NCI-H1436 (cell line): ENCODE measurements at regions not wholly inside any gene's neighbourhood (a gene's known extent, or its start where the extent isn't known, plus 50 kb on each side); places are given as distances from the start of the nearest gene placed in this dataset.

Experiments used
- DNase-seq: peaks from one replicate; lab custom pipeline; 2025; lab: John Stamatoyannopoulos, UW

GRCh38 chr20:48571949-48572847 lies 255.6 kb downstream of the PREX1 start:
- no peak for DNase-seq

GRCh38 chr20:48569679-48570078 lies 258.1 kb downstream of the PREX1 start:
- DNase-seq: no peak

- DNase-seq: no peak
These were observed 259.3 kb downstream of the PREX1 start for GRCh38 chr20:48568520-48568919.

GRCh38 chr20:48567145-48567544 lies 260.7 kb downstream of the PREX1 start:
- DNase-seq: no peak

GRCh38 chr20:48564982-48565539 lies 262.7 kb downstream of the PREX1 start:
- DNase-seq: no peak

GRCh38 chr20:48563191-48563870 lies 264.5 kb downstream of the PREX1 start:
- no peak for DNase-seq

- DNase-seq: no peak
These were observed 265.1 kb downstream of the PREX1 start for GRCh38 chr20:48562586-48563116.

GRCh38 chr20:48558906-48559305 lies 268.9 kb downstream of the PREX1 start:
- no peak for DNase-seq

- DNase-seq: no peak
These were observed 270.4 kb downstream of the PREX1 start for GRCh38 chr20:48557380-48557779.

- no peak for DNase-seq
These were observed 270.8 kb downstream of the PREX1 start for GRCh38 chr20:48556956-48557355.

GRCh38 chr20:48552550-48552949 lies 275.2 kb downstream of the PREX1 start:
- no peak for DNase-seq

GRCh38 chr20:48550814-48551213 lies 277.0 kb downstream of the PREX1 start:
- no peak for DNase-seq

- no peak for DNase-seq
These were observed 280.1 kb downstream of the PREX1 start for GRCh38 chr20:48547664-48548063.

GRCh38 chr20:48544402-48545339 lies 283.1 kb downstream of the PREX1 start:
- DNase-seq: no peak

GRCh38 chr20:48541581-48542071 lies 286.2 kb downstream of the PREX1 start:
- DNase-seq: no peak

GRCh38 chr20:48538856-48539255 lies 288.9 kb downstream of the PREX1 start:
- no peak for DNase-seq

- no peak for DNase-seq
These were observed 289.6 kb downstream of the PREX1 start for GRCh38 chr20:48538058-48538825.

GRCh38 chr20:48536206-48536605 lies 291.6 kb downstream of the PREX1 start:
- no peak for DNase-seq

- DNase-seq: no peak
These were observed 292.2 kb downstream of the PREX1 start for GRCh38 chr20:48535556-48535955.

- DNase-seq: no peak
These were observed 295.8 kb downstream of the PREX1 start for GRCh38 chr20:48532028-48532427.

GRCh38 chr20:48531505-48531904 lies 296.3 kb downstream of the PREX1 start:
- no peak for DNase-seq
